GM12878 (cell line): ENCODE measurements at regions not wholly inside any gene's neighbourhood (a gene's known extent, or its start where the extent isn't known, plus 50 kb on each side); places are given as distances from the start of the nearest gene placed in this dataset.

Experiments used
- CEBPB ChIP-seq, 2 experiments: fragments of 150-350 bp in 1 of 2; IDR thresholded peaks; 2 replicates each; pipeline ENCODE4 v1.6.1; 2012 to 2014; ENCODE audit warnings: low read depth in 2 of 2, low read length in 2 of 2, borderline replicate concordance in 1 of 2, inconsistent platforms in 1 of 2
- JUND ChIP-seq: IDR thresholded peaks from 2 replicates; pipeline ENCODE4 v1.6.1; 2012; ENCODE audit warnings: low read depth, mild to moderate bottlenecking, low read length, improper control_type of control experiment, moderate library complexity
- MXI1 ChIP-seq: fragments of 150-350 bp; IDR thresholded peaks from 2 replicates; pipeline ENCODE4 v1.6.1; 2011; ENCODE audit warnings: low read depth, mild to moderate bottlenecking, inconsistent platforms, low read length, improper control_type of control experiment
- TF ChIP-seq, protein P1 (sequence below), 3 experiments: IDR thresholded peaks in 2 of 3; conservative IDR thresholded peaks in 1 of 3; 2 replicates each; pipeline ENCODE4 v1.5.1; 2011; ENCODE audit warnings: low read depth in 3 of 3, low read length in 3 of 3, mild to moderate bottlenecking in 3 of 3, control low read depth in 2 of 3, moderate library complexity in 2 of 3, inconsistent platforms in 1 of 3, mixed read lengths in 1 of 3; ENCODE audit not compliant: control insufficient read depth in 2 of 3, insufficient read depth in 1 of 3; ENCODE audit errors: extremely low read depth in 1 of 3
- TF ChIP-seq, protein P2 (sequence below): fragments of 450-650 bp; IDR thresholded peaks from 2 replicates; pipeline ENCODE4 v1.6.1; 2014; ENCODE audit warnings: mild to moderate bottlenecking

DNA sequence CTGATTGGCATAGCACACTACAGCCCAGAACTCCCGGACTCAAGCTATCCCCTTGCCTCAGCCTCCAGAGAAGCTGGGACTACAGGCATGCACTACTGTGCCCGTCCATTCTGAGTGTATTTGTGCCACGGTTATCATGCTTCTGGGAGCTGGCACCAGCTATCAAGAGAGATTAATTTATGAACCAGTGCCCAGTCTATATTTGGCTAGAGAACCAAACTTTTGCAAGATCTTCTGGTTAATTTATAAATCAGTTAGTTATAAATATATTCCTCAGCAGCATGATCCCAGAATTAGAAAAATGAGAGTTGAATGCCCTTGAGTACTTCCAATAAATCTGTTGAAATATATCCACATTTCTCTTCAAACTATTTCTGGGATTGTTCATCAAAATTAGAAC lies 67.5 kb upstream of the OR5AN1 start:
- TF ChIP-seq CEBPB (IDR thresholded peaks at IDR 0.05; ENCODE audit: borderline replicate concordance in 1 of 2, low read depth in 2 of 2, low read length in 2 of 2) (no peak), JUND (no peak), MXI1 (no peak)
- TF ChIP-seq, protein P1, sequence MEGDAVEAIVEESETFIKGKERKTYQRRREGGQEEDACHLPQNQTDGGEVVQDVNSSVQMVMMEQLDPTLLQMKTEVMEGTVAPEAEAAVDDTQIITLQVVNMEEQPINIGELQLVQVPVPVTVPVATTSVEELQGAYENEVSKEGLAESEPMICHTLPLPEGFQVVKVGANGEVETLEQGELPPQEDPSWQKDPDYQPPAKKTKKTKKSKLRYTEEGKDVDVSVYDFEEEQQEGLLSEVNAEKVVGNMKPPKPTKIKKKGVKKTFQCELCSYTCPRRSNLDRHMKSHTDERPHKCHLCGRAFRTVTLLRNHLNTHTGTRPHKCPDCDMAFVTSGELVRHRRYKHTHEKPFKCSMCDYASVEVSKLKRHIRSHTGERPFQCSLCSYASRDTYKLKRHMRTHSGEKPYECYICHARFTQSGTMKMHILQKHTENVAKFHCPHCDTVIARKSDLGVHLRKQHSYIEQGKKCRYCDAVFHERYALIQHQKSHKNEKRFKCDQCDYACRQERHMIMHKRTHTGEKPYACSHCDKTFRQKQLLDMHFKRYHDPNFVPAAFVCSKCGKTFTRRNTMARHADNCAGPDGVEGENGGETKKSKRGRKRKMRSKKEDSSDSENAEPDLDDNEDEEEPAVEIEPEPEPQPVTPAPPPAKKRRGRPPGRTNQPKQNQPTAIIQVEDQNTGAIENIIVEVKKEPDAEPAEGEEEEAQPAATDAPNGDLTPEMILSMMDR (IDR thresholded peaks at IDR 0.05 in 2 of 3, conservative IDR thresholded peaks at IDR 0.05 in 1 of 3; ENCODE audit: control insufficient read depth in 2 of 3, extremely low read depth in 1 of 3, insufficient read depth in 1 of 3, low read depth in 3 of 3, low read length in 3 of 3): no peak
- TF ChIP-seq, protein P2, sequence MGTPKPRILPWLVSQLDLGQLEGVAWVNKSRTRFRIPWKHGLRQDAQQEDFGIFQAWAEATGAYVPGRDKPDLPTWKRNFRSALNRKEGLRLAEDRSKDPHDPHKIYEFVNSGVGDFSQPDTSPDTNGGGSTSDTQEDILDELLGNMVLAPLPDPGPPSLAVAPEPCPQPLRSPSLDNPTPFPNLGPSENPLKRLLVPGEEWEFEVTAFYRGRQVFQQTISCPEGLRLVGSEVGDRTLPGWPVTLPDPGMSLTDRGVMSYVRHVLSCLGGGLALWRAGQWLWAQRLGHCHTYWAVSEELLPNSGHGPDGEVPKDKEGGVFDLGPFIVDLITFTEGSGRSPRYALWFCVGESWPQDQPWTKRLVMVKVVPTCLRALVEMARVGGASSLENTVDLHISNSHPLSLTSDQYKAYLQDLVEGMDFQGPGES: no peak
